GM10847 (cell line): ENCODE measurements at regions not wholly inside any gene's neighbourhood (a gene's known extent, or its start where the extent isn't known, plus 50 kb on each side); places are given as distances from the start of the nearest gene placed in this dataset.

Source experiments
- POLR2A ChIP-seq: IDR thresholded peaks from 2 replicates; pipeline ENCODE4 v1.6.1; 2011; ENCODE audit not compliant: insufficient read length; ENCODE audit errors: extremely low read depth

GRCh38 chr4:184288451-184289178, 70.9 kb upstream of the ENPP6 start:
- TF ChIP-seq POLR2A = no peak

- no peak for TF ChIP-seq POLR2A
Measured at GRCh38 chr4:184287697-184288255, 70.1 kb upstream of the ENPP6 start.

GRCh38 chr4:184286358-184286757, 68.7 kb upstream of the ENPP6 start:
- TF ChIP-seq POLR2A = no peak

- no peak for TF ChIP-seq POLR2A
Measured at GRCh38 chr4:184284742-184285141, 67.1 kb upstream of the ENPP6 start.

- TF ChIP-seq POLR2A = no peak
Measured at GRCh38 chr4:184284336-184284690, 66.6 kb upstream of the ENPP6 start.

- peak; percentile 10 for TF ChIP-seq POLR2A
Measured at GRCh38 chr4:184283659-184284335, 66.1 kb upstream of the ENPP6 start.

- TF ChIP-seq POLR2A = peak; percentile 42
Measured at GRCh38 chr4:184282895-184283654, 65.4 kb upstream of the ENPP6 start.

GRCh38 chr4:184282251-184282713, 64.6 kb upstream of the ENPP6 start:
- TF ChIP-seq POLR2A = peak; percentile 21

- TF ChIP-seq POLR2A = peak; percentile 32
Measured at GRCh38 chr4:184281231-184282139, 63.8 kb upstream of the ENPP6 start.

- peak; percentile 38 for TF ChIP-seq POLR2A
Measured at GRCh38 chr4:184280591-184281071, 63.0 kb upstream of the ENPP6 start.

GRCh38 chr4:184280137-184280536, 62.5 kb upstream of the ENPP6 start:
- no peak for TF ChIP-seq POLR2A

- no peak for TF ChIP-seq POLR2A
Measured at GRCh38 chr4:184279496-184280061, 61.9 kb upstream of the ENPP6 start.

GRCh38 chr4:184275766-184276165, 58.1 kb upstream of the ENPP6 start:
- TF ChIP-seq POLR2A = no peak
